GM12875 (cell line): ENCODE measurements at regions not wholly inside any gene's neighbourhood (a gene's known extent, or its start where the extent isn't known, plus 50 kb on each side); places are given as distances from the start of the nearest gene placed in this dataset.
A peak's percentile ranks its signal among the peaks of the same experiment; 100 is the strongest.

Experiments
- H3K4me3 ChIP-seq: one replicate; pipeline ENCODE4 v1.5.1; 2011; ENCODE audit warnings: low read depth, low read length, control low read depth
- TF ChIP-seq, protein P1 (sequence below): IDR thresholded peaks from 2 replicates; pipeline ENCODE4 v1.5.1; 2011; ENCODE audit warnings: low read depth, mild to moderate bottlenecking, control low read depth, inconsistent platforms, low read length, moderate library complexity, borderline replicate concordance; ENCODE audit not compliant: insufficient read depth

DNA sequence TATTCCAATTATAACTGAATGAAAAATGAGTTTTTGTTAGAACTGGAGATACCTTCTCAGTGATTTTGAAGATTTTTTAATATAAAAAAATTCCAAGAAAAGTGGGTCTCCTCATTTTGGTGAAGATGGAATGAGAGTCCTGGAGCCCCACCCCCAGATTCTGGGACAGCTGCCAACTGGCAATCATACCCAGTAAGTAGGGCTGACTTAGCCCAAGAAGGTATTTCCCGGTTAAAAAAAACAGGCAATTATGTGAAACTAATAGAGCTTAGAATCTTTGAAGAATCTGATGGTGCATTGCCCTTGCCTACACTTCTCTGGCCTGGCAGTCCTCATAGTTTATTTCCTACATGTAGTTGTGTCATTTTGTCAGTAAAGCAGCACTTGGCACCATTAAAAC lies 52.8 kb upstream of the VWDE start:
- H3K4me3 ChIP-seq, result no peak overlapping the region
- TF ChIP-seq, protein P1, sequence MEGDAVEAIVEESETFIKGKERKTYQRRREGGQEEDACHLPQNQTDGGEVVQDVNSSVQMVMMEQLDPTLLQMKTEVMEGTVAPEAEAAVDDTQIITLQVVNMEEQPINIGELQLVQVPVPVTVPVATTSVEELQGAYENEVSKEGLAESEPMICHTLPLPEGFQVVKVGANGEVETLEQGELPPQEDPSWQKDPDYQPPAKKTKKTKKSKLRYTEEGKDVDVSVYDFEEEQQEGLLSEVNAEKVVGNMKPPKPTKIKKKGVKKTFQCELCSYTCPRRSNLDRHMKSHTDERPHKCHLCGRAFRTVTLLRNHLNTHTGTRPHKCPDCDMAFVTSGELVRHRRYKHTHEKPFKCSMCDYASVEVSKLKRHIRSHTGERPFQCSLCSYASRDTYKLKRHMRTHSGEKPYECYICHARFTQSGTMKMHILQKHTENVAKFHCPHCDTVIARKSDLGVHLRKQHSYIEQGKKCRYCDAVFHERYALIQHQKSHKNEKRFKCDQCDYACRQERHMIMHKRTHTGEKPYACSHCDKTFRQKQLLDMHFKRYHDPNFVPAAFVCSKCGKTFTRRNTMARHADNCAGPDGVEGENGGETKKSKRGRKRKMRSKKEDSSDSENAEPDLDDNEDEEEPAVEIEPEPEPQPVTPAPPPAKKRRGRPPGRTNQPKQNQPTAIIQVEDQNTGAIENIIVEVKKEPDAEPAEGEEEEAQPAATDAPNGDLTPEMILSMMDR, result no peak

DNA sequence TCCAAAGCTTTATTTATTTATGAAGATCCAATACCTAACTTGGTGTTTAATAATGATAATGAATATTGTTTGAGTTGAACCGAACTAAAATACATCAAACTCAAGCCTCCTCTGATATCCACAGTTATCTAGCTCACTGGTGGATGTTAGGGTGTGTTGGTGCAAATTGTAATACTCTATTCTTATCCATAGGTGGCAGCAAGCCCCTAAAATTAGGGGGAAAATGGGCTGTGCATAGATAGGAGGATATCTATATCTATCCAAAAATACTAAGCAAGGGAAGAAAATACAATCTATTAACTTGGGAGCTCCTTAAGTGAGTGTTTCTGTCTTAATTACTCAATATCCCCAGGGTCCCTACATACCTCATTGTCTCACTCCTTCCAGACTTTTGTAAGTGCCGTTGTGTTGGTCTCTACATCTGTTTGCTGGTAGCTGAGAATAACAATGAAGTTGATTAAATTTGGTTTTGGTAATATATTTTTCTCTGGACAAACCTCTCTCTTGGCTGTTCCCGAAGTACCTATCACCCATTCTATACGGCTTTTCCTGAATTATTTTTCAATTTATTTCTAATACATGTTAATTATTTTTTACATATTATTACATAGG lies 55.0 kb upstream of the VWDE start:
- TF ChIP-seq, protein P1, result peak; percentile 48; the same call in 1 of the 2 replicates
- no peak overlapping the region for H3K4me3 ChIP-seq

DNA sequence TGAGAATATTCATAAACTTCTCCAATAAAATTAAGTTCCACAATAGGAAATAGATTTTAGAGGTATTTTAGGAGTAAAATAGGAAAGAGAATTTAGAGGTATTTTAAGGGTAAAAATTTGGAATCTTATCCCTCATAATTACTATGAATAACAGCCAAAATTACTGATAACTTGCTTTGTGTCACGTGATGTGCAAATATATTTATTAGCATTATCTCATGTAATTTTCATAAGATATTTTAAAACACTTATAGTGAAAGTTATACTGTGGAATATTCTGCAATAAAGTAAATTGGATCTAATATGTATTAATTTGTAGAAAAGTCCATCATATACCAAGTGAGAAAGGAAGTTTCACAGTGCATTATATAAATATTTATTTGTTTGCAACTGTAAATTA lies 64.2 kb upstream of the VWDE start:
- TF ChIP-seq, protein P1, result no peak
- no peak overlapping the region for H3K4me3 ChIP-seq

DNA sequence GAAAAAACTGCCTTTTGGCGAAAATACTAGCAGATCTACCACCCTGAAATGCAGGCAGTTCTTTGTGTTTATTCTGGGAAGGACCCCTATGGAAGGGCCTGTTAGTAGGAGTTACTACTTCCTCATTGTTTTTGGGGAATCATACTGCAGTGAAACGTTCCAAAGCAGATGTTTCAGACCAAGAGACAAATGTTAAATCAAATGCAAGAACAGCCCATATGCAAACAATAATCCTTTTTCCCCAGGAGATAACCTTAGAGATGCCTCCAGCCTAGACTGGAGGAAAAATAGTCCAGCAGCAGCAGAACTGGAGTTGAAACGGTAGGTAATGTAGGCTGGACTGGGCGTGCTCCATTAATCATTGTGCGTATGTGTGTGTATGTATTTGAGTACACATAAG lies 65.9 kb upstream of the VWDE start:
- no peak overlapping the region for H3K4me3 ChIP-seq
- TF ChIP-seq, protein P1, result no peak

DNA sequence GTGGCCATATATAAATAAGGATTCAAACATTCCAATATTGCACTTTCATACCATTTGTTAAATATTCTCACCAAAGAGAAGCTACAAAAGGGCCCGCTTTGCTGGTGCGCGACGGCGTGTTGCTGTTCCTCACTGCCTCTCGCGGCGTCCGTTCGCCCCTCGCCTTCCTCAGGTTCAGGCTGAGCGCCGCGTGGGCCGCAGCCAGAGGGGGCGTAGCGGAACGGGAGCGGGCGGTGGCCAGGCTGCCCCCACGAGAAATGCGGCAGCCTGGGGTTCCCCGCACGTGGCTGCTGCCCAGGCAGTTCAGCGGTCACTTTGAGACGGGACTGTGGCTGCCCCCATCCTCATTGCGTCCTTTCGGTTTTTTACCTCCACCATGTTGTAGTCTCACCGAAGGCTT lies 67.3 kb upstream of the VWDE start:
- no peak overlapping the region for H3K4me3 ChIP-seq
- TF ChIP-seq, protein P1, result no peak

DNA sequence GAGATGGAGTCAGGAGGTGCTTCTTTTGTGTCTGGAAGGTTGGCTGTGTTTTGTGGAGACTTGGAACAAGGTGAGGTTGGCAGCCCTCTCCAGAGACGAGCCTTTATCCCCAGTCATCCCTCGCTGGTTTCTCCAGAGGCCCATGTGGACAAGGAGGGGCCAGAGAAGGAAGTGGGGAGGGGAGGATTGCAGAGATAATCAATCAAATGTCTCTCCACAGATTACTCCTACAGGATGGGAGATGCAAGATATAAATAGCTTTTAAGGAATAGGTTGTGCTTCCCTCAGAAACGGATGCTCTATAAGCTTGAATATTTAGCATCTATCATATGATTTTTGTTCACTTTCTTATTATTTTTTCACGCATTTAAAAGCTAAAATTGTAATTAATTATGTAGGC lies 70.4 kb upstream of the VWDE start:
- H3K4me3 ChIP-seq, result no peak overlapping the region
- TF ChIP-seq, protein P1, result no peak

DNA sequence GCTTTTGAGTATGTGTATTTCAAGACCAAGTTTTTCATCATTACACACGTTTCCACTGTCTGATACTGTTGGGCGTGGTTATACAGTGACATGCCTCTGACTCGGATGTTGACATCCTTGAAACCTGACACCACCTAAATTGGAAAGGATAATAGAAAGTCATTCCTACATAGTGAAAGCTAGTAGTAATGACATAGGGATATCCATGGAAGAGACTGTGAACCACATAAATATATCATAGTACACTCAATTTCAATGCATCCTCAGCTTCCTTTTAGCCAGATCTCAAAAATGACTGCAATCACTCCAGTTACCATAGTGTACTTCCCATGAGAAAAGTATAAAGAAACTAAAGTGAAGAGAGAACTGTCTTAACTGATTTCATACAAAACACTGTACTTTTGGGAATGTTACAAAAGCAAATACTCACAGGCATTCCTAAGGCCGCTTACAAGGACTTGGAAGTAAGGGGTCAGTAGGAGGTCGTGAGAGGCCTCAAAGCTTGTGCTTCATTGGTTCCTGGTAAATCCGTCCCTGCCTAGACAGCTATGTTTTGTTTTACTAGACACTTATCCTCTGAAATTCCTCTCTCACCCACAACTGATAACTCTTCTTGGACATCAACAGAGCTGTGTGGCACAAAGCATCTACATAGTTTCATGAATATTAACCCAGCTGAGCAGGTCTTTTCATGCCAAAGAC lies 71.8 kb upstream of the VWDE start:
- TF ChIP-seq, protein P1, result no peak
- H3K4me3 ChIP-seq, result no peak overlapping the region
